Fibroblast of lung (primary cell): ENCODE measurements at regions not wholly inside any gene's neighbourhood (a gene's known extent, or its start where the extent isn't known, plus 50 kb on each side); places are given as distances from the start of the nearest gene placed in this dataset.

Experiments used
- DNase-seq, 2 donors: peaks; one replicate each; pipeline versions ENCODE4 v3.0.0 to v3.0.0-alpha.2; 2010; ENCODE audit warnings: low read depth in 2 of 2
- H2AFZ ChIP-seq: 2 replicates; pipeline ENCODE4 v1.5.1; 2012; ENCODE audit warnings: low read length, control low read depth, inconsistent platforms
- H3K27ac ChIP-seq: 2 replicates; pipeline ENCODE4 v1.5.1; 2011; ENCODE audit warnings: low read length, control low read depth; ENCODE audit not compliant: insufficient read depth
- H3K27me3 ChIP-seq: 2 replicates; pipeline ENCODE4 v1.5.1; 2011; ENCODE audit warnings: mild to moderate bottlenecking, low read length; ENCODE audit not compliant: control insufficient read depth, insufficient read depth
- H3K36me3 ChIP-seq: 2 replicates; pipeline ENCODE4 v1.5.1; 2011; ENCODE audit warnings: low read length; ENCODE audit not compliant: control insufficient read depth, insufficient read depth
- H3K4me1 ChIP-seq: 2 replicates; pipeline ENCODE4 v1.5.1; 2011; ENCODE audit warnings: low read length; ENCODE audit not compliant: control insufficient read depth, insufficient read depth; ENCODE audit errors: extremely low read depth
- H3K4me2 ChIP-seq: 2 replicates; pipeline ENCODE4 v1.5.1; 2011; ENCODE audit warnings: low read length, control low read depth; ENCODE audit not compliant: insufficient read depth; ENCODE audit errors: extremely low read depth
- H3K4me3 ChIP-seq, 4 experiments: fragments of 200-600 bp in 1 of 4; sonication (generic) in 1 of 4; replicated peaks in 1 of 4; 2 replicates each; pipeline ENCODE4 v1.5.1; 2011 to 2016; ENCODE audit warnings: low read length in 4 of 4, low read depth in 3 of 4, mild to moderate bottlenecking in 3 of 4, control low read depth in 2 of 4, inconsistent platforms in 1 of 4, mixed read lengths in 1 of 4; ENCODE audit not compliant: insufficient read depth in 1 of 4; ENCODE audit errors: control extremely low read depth in 1 of 4
- H3K79me2 ChIP-seq: 2 replicates; pipeline ENCODE4 v1.5.1; 2012; ENCODE audit warnings: mild to moderate bottlenecking, low read length, inconsistent platforms; ENCODE audit not compliant: control insufficient read depth, insufficient read depth
- H3K9ac ChIP-seq: 2 replicates; pipeline ENCODE4 v1.5.1; 2011; ENCODE audit warnings: mild to moderate bottlenecking, low read length, control low read depth; ENCODE audit not compliant: insufficient read depth
- H3K9me3 ChIP-seq: 2 replicates; pipeline ENCODE4 v1.5.1; 2012; ENCODE audit warnings: low read depth, low read length; ENCODE audit not compliant: control insufficient read depth, insufficient read depth
- H4K20me1 ChIP-seq: 2 replicates; pipeline ENCODE4 v1.5.1; 2011; ENCODE audit warnings: low read length; ENCODE audit not compliant: control insufficient read depth, insufficient read depth; ENCODE audit errors: extremely low read depth
- CTCF ChIP-seq, 2 donors: IDR thresholded peaks in 1 of 2; conservative IDR thresholded peaks in 1 of 2; 1 replicate in 1 of 2; 2 replicates in 1 of 2; pipeline ENCODE4 v1.5.1; 2011 to 2012; ENCODE audit warnings: low read length in 2 of 2, control low read depth in 1 of 2, inconsistent platforms in 1 of 2, low read depth in 1 of 2, mild to moderate bottlenecking in 1 of 2
- EZH2 ChIP-seq: IDR thresholded peaks from 2 replicates; pipeline ENCODE4 v1.5.1; 2012; ENCODE audit warnings: low read length, control low read depth, mild to moderate bottlenecking; ENCODE audit errors: missing control alignments

- TF ChIP-seq EZH2 (no peak), CTCF (conservative IDR thresholded peaks at IDR 0.05 in 1 of 2, IDR thresholded peaks at IDR 0.05 in 1 of 2; ENCODE audit: low read depth in 1 of 2, low read length in 2 of 2) (no peak)
- Histone ChIP-seq H4K20me1 (no peaks in the 10 kb centered on the region), H3K27ac (no peak overlapping the region), H3K27me3 (no peaks in the 10 kb centered on the region), H2AFZ (no peak overlapping the region), H3K9me3 (no peaks in the 10 kb centered on the region), H3K9ac (no peak overlapping the region), H3K4me2 (no peak overlapping the region), H3K4me3 (no peak overlapping the region), H3K79me2 (no peaks in the 10 kb centered on the region), H3K4me1 (peaks cover 4% of the 10 kb centered on the region), H3K36me3 (no peaks in the 10 kb centered on the region)
- DNase-seq: no peak
Observed at GRCh38 chr14:101476916-101477553, 84.3 kb upstream of the DIO3 start.

- H3K36me3 ChIP-seq: no peaks in the 10 kb centered on the region
- H3K4me2 ChIP-seq: no peak overlapping the region
- DNase-seq: peak; percentile 13 to 46
- no peak overlapping the region for H3K4me3 ChIP-seq
- no peaks in the 10 kb centered on the region for H4K20me1 ChIP-seq
- no peak for TF ChIP-seq CTCF (conservative IDR thresholded peaks at IDR 0.05 in 1 of 2, IDR thresholded peaks at IDR 0.05 in 1 of 2; ENCODE audit: low read depth in 1 of 2, low read length in 2 of 2)
- TF ChIP-seq EZH2: no peak
- no peaks in the 10 kb centered on the region for H3K27me3 ChIP-seq
- no peak overlapping the region for H2AFZ ChIP-seq
- no peaks in the 10 kb centered on the region for H3K79me2 ChIP-seq
- no peak overlapping the region for H3K9ac ChIP-seq
- no peaks in the 10 kb centered on the region for H3K9me3 ChIP-seq
- H3K4me1 ChIP-seq: peaks cover 4% of the 10 kb centered on the region
- no peak overlapping the region for H3K27ac ChIP-seq
Observed at GRCh38 chr14:101477648-101478047, 83.6 kb upstream of the DIO3 start.

DNA sequence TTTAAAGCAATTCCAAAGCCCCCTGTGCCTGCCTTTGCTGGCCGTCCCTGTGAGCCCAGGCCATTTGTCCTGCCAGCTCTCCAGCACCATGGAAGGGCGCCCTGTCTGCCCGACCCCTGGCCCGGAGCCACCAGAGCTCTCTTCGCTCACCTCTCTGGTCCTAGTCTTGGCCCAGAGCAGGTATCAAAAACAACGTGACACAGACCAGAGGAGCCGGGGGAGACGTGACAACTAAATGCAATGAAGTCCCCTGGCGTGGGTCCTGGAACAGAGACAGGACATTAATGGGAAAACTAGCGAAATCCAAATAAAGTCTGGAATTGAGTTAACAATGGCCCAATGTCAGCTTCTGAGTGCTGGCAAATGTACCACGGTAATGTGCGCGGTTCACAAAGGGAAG, 83.2 kb upstream of the DIO3 start:
- peaks cover 4% of the 10 kb centered on the region for H3K4me1 ChIP-seq
- H3K27ac ChIP-seq: no peak overlapping the region
- TF ChIP-seq CTCF (conservative IDR thresholded peaks at IDR 0.05 in 1 of 2, IDR thresholded peaks at IDR 0.05 in 1 of 2; ENCODE audit: low read depth in 1 of 2, low read length in 2 of 2) (no peak), EZH2 (no peak)
- no peak overlapping the region for H3K9ac ChIP-seq
- H3K4me3 ChIP-seq: no peak overlapping the region
- no peaks in the 10 kb centered on the region for H3K79me2 ChIP-seq
- no peaks in the 10 kb centered on the region for H3K36me3 ChIP-seq
- no peaks in the 10 kb centered on the region for H4K20me1 ChIP-seq
- H2AFZ ChIP-seq: no peak overlapping the region
- H3K4me2 ChIP-seq: no peak overlapping the region
- no peaks in the 10 kb centered on the region for H3K9me3 ChIP-seq
- DNase-seq: no peak
- H3K27me3 ChIP-seq: no peaks in the 10 kb centered on the region
